ENCODE measurements at regions not wholly inside any gene's neighbourhood (a gene's known extent, or its start where the extent isn't known, plus 50 kb on each side); places are given as distances from the start of the nearest gene placed in this dataset.

DNA sequence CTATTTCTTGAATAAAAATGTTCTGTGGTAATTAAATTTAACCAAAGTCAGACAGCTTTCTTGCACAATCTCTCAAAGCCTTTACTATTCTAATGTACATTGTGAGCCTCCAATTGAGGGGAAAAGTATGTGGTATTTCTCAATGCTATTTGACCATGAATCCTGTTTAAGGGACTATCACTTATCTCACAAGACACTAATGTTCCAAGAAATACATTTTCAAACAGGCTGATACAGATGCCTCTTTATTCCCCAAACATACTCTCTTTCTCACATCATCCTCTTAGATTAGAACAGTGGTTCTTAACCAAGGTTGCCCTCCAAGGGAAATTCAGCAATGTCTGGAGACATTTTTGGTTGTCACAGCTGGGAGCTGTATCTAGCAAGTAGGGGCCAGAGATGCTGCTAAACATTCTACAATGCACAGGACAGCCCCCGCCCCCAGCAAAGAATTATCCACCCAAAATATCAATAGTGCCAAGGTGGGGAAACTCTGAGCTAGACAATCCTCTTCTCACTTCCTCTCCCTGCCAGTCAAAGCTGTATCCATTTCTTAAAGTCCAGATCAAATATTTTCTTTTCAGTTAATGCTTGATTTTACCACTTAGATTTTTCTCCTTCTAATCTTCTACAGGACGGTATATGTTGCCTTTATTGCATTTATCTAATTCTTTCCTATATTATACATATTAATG lies 129.2 kb upstream of the TRIM2 start:
- no peak for TF ChIP-seq CTCF (IDR thresholded peaks at IDR 0.05; ENCODE audit: insufficient read depth, low read depth, low read length)
- DNase-seq (ENCODE audit: low read depth) = no peak
- H3K4me3 ChIP-seq (ENCODE audit: low read depth, low read length) = no peak overlapping the region

GRCh38 chr4:153075836-153076518 lies 128.3 kb upstream of the TRIM2 start:
- TF ChIP-seq CTCF (IDR thresholded peaks at IDR 0.05; ENCODE audit: insufficient read depth, low read depth, low read length) = no peak
- no peak for DNase-seq (ENCODE audit: low read depth)
- no peak overlapping the region for H3K4me3 ChIP-seq (ENCODE audit: low read depth, low read length)

DNA sequence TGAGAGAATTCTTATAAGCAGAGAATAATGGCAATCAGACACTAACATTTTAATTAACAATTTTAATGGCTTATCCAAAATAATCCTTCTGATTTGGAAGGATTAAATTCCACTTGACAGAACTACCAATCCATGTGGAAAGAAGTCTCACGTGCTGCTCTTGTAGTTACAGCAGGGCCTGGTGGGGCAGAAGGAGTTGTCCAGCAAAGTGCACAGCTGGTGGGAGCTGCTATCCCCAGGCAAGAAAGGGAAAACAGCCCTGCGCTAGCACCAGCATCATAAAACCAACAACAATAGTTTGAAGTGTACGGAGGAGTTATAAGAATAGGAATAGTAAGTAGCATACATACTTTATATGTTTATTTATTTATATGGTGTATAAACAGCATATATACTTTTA lies 127.4 kb upstream of the TRIM2 start:
- DNase-seq (ENCODE audit: low read depth) = no peak
- no peak overlapping the region for H3K4me3 ChIP-seq (ENCODE audit: low read depth, low read length)
- TF ChIP-seq CTCF (IDR thresholded peaks at IDR 0.05; ENCODE audit: insufficient read depth, low read depth, low read length) = no peak

DNA sequence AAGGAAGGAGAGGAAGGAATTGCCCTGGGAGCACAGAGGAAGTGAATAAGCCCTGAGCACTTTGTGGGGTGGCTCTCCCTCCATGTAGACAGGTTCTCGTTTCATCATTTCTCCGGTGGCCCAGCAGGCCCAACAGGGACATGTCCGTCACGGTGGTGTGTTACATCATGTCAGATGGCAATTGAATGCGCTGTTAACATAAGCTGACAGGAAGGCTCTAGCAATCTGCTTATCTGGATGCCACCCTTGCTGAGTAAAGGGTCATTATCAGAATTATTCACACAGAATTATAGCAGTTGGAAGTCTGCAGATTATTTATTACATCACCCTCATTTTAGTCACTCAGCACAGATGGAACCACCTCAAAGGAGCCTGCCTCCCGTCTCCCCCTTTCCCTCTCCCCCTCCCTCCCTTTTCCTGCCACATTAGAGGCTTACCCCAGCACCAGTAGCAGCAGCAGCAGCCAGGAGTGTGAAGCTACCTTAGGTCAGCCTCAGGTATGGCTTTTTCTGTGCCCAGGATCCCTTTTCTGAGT lies 124.3 kb upstream of the TRIM2 start:
- H3K4me3 ChIP-seq (ENCODE audit: low read depth, low read length) = no peak overlapping the region
- no peak for TF ChIP-seq CTCF (IDR thresholded peaks at IDR 0.05; ENCODE audit: insufficient read depth, low read depth, low read length)
- no peak for DNase-seq (ENCODE audit: low read depth)

GRCh38 chr4:153081006-153081580 lies 123.2 kb upstream of the TRIM2 start:
- DNase-seq (ENCODE audit: low read depth) = no peak
- TF ChIP-seq CTCF (IDR thresholded peaks at IDR 0.05; ENCODE audit: insufficient read depth, low read depth, low read length) = no peak
- H3K4me3 ChIP-seq (ENCODE audit: low read depth, low read length) = no peak overlapping the region

DNA sequence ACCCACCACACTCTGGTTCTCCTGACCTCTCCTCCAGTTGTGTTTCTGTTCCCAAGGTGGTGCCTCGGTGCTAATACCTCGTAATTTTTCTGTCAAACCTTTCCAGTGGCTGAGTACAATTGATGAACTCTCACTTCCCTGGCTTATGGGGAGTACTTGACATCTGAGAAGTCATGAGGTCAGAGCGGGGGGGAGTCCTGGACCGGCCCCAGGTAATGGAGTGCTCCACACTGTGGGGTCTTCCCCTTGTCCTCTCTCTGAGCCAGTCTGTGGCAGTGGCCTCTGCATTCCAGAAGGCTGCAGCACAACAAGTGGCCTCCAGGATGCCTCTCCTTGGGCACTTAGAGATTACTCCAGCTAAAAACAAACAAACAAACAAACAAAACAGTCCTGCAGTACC lies 122.5 kb upstream of the TRIM2 start:
- DNase-seq (ENCODE audit: low read depth) = no peak
- H3K4me3 ChIP-seq (ENCODE audit: low read depth, low read length) = no peak overlapping the region
- TF ChIP-seq CTCF (IDR thresholded peaks at IDR 0.05; ENCODE audit: insufficient read depth, low read depth, low read length) = no peak
